Activated CD8-positive, alpha-beta T cell treated with anti-CD3 and anti-CD28 coated beads for 36 hours (primary cell): ENCODE measurements at regions not wholly inside any gene's neighbourhood (a gene's known extent, or its start where the extent isn't known, plus 50 kb on each side); places are given as distances from the start of the nearest gene placed in this dataset.
A peak's percentile ranks its signal among the peaks of the same experiment; 100 is the strongest.
"Not testable (repeated sequence)": the region's sequence is repeated elsewhere in the genome, so short reads cannot be mapped to it uniquely, and the experiment has no call there.

Experiments
- ATAC-seq: fragments of 200-7000 bp; cut with Tn5 transposase; one replicate; pipeline ENCODE4 v1.10.0; 2021; ENCODE audit warnings: mild to moderate bottlenecking, moderate library complexity
- CTCF ChIA-PET: fragments of 350-600 bp; sonication (Branson Sonifier 250); formaldehyde crosslinking; loops from one replicate; lab custom pipeline; 2021; ENCODE audit warnings: antibody characterized with exemption; lab: Charles Lee
- POLR2A ChIA-PET: fragments of 350-600 bp; sonication (Branson Sonifier 250); formaldehyde crosslinking; loops from one replicate; lab custom pipeline; 2021; ENCODE audit warnings: antibody characterized with exemption; lab: Charles Lee
- DNase-seq: peaks from one replicate; pipeline ENCODE4 v3.0.0-alpha.2; 2020
- H3K27ac Mint-ChIP-seq: one replicate; pipeline ENCODE4 v1.8.0; 2021; ENCODE audit warnings: mild to moderate bottlenecking, mixed read lengths
- H3K27me3 Mint-ChIP-seq: one replicate; pipeline ENCODE4 v1.8.0; 2021; ENCODE audit warnings: mixed read lengths
- H3K36me3 Mint-ChIP-seq: one replicate; pipeline ENCODE4 v1.8.0; 2021; ENCODE audit warnings: low read depth, mixed read lengths
- H3K4me1 Mint-ChIP-seq: one replicate; pipeline ENCODE4 v1.8.0; 2021; ENCODE audit warnings: low read depth, mixed read lengths
- H3K4me3 Mint-ChIP-seq: one replicate; pipeline ENCODE4 v1.8.0; 2021; ENCODE audit warnings: mild to moderate bottlenecking, moderate library complexity, mixed read lengths
- H3K9me3 Mint-ChIP-seq: one replicate; pipeline ENCODE4 v1.8.0; 2021; ENCODE audit warnings: mixed read lengths
- CTCF ChIP-seq: fragments of 200-600 bp; IDR thresholded peaks from one replicate; pipeline ENCODE4 v1.8.0; 2022; ENCODE audit warnings: antibody characterized with exemption, mild to moderate bottlenecking
- intact Hi-C: fragments of 100-400 bp; cut with micrococcal nuclease; formaldehyde crosslinking; loops from one replicate; pipeline ENCODE4 v1.10.0; 2022

GRCh38 chr12:27133022-27133590, 50.7 kb upstream of the C12orf71 start:
- Mint-ChIP-seq H3K27ac (no peak overlapping the region), H3K27me3 (no peaks in the 10 kb centered on the region), H3K4me1 (no peaks in the 10 kb centered on the region), H3K36me3 (peaks cover 2% of the 10 kb centered on the region), H3K9me3 (peaks cover 2% of the 10 kb centered on the region), H3K4me3 (no peak overlapping the region)
- CTCF ChIA-PET, result no interaction called here
- no peak for DNase-seq
- intact Hi-C loops, result no loop called here
- TF ChIP-seq CTCF, result no peak
- POLR2A ChIA-PET, result no interaction called here
- ATAC-seq, result no peak

GRCh38 chr12:27140478-27140969, 58.1 kb upstream of the C12orf71 start:
- no peak for ATAC-seq
- Mint-ChIP-seq H3K27me3 (no peaks in the 10 kb centered on the region), H3K27ac (no peak overlapping the region), H3K36me3 (peaks cover 2% of the 10 kb centered on the region), H3K4me1 (peaks cover 7% of the 10 kb centered on the region), H3K4me3 (no peak overlapping the region), H3K9me3 (peaks cover 2% of the 10 kb centered on the region)
- DNase-seq, result no peak
- no peak for TF ChIP-seq CTCF
- ChIA-PET CTCF (interaction anchor here (0.8 to 3.7 kb wide), 2 partner anchors 12 to 164 kb away, joined by 3 to 30 read pairs; no protein-coding TSS in a partner anchor), POLR2A (no interaction called here)
- intact Hi-C loops, result loop anchor here (10.0 kb wide), 2 partner anchors 126 to 164 kb away; partner anchors contain the start of gene TM7SF3

GRCh38 chr12:27142101-27142721, 59.8 kb upstream of the C12orf71 start:
- POLR2A ChIA-PET, result no interaction called here
- no peaks in the 10 kb centered on the region for H3K36me3 Mint-ChIP-seq
- no peaks in the 10 kb centered on the region for H3K27me3 Mint-ChIP-seq
- CTCF ChIA-PET, result interaction anchor here (0.6 to 3.7 kb wide), 17 partner anchors 9 to 168 kb away, joined by 3 to 30 read pairs (median 3); no protein-coding TSS in a partner anchor
- ATAC-seq (peak; percentile 65), DNase-seq (peak; percentile 56)
- no peaks in the 10 kb centered on the region for H3K9me3 Mint-ChIP-seq
- intact Hi-C loops, result loop anchor here (10.0 kb wide), 2 partner anchors 127 to 163 kb away; partner anchors contain the start of gene TM7SF3
- peak; percentile 95 for TF ChIP-seq CTCF
- H3K27ac Mint-ChIP-seq, result no peak overlapping the region
- peaks cover 7% of the 10 kb centered on the region for H3K4me1 Mint-ChIP-seq
- no peak overlapping the region for H3K4me3 Mint-ChIP-seq

GRCh38 chr12:27143256-27144069, 61.1 kb upstream of the C12orf71 start:
- Mint-ChIP-seq H3K27ac (peak overlapping the region; percentile 4), H3K36me3 (no peaks in the 10 kb centered on the region), H3K4me3 (peak overlapping the region; percentile 4), H3K9me3 (no peaks in the 10 kb centered on the region), H3K4me1 (peaks cover 10% of the 10 kb centered on the region), H3K27me3 (no peaks in the 10 kb centered on the region)
- DNase-seq (no peak), ATAC-seq (no peak)
- intact Hi-C loops, result loop anchor here (10.0 kb wide), 2 partner anchors 129 to 161 kb away; partner anchors contain the start of gene TM7SF3
- CTCF ChIA-PET, result interaction anchor here (1.4 to 3.7 kb wide), 3 partner anchors 16 to 162 kb away, joined by 5 to 30 read pairs (median 19); no protein-coding TSS in a partner anchor
- no peak for TF ChIP-seq CTCF
- POLR2A ChIA-PET, result no interaction called here

GRCh38 chr12:27145725-27146124, 63.3 kb upstream of the C12orf71 start:
- H3K4me3 Mint-ChIP-seq, CTCF ChIA-PET, ATAC-seq, DNase-seq, H3K27me3 Mint-ChIP-seq, H3K9me3 Mint-ChIP-seq, H3K36me3 Mint-ChIP-seq, H3K27ac Mint-ChIP-seq: not testable (repeated sequence)
- POLR2A ChIA-PET, result interaction anchor here (1.0 kb wide), 1 partner anchor 32 kb away, joined by 3 read pairs; no protein-coding TSS in a partner anchor
- intact Hi-C loops, result loop anchor here (10.0 kb wide), 2 partner anchors 131 to 159 kb away; partner anchors contain the start of gene TM7SF3
- peaks cover 10% of the 10 kb centered on the region for H3K4me1 Mint-ChIP-seq
